ENCODE measurements at regions not wholly inside any gene's neighbourhood (a gene's known extent, or its start where the extent isn't known, plus 50 kb on each side); places are given as distances from the start of the nearest gene placed in this dataset.

GRCh38 chr20:10919396-10920140, 245.8 kb upstream of the JAG1 start:
- no peak overlapping the region for H3K27ac ChIP-seq (ENCODE audit: low read length)
- H3K4me2 ChIP-seq (ENCODE audit: low read depth, low read length) = no peak overlapping the region
- no peaks in the 10 kb centered on the region for H3K9me2 ChIP-seq (replicated peaks; ENCODE audit: insufficient read depth, low read length)
- H4K20me1 ChIP-seq (ENCODE audit: insufficient read depth, low read length) = no peaks in the 10 kb centered on the region
- no peak overlapping the region for H2AFZ ChIP-seq (ENCODE audit: low read length)
- TF ChIP-seq EZH2phosphoT487 (IDR thresholded peaks at IDR 0.05; ENCODE audit: low read length) = no peak
- no peaks in the 10 kb centered on the region for H3F3A ChIP-seq (ENCODE audit: insufficient read depth, low read length)
- H3K9me3 ChIP-seq (replicated peaks; ENCODE audit: insufficient read depth, low read length) = no peaks in the 10 kb centered on the region
- no peaks in the 10 kb centered on the region for H3K27me3 ChIP-seq (replicated peaks; ENCODE audit: insufficient read depth, low read length)
- H3K4me3 ChIP-seq (ENCODE audit: low read length) = no peak overlapping the region
- no peaks in the 10 kb centered on the region for H3K79me2 ChIP-seq (ENCODE audit: low read length)
- H3K9ac ChIP-seq (ENCODE audit: low read length) = no peak overlapping the region
- no peak for DNase-seq
- H3K36me3 ChIP-seq (replicated peaks; ENCODE audit: insufficient read depth, low read length) = no peaks in the 10 kb centered on the region
- no peaks in the 10 kb centered on the region for H3K4me1 ChIP-seq (ENCODE audit: low read length)

DNA sequence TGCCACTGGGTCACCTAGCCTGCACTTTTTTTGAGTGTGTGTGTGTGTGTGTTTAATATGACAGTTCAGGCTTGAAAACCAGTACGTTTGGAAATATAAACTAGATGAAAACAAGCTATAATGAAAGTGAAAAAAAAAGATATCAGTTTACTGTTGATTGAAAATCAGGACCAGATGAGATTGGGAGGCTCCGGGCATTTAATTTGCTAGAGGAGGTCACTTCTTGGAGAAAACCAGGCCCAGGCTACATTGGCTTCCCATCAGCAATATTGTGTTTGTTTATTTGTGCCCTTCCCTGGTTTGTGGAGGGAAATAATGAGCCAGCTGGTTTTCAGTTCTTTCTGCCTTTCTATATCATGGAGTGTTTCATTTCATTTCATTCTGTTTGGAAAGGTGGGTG, 246.6 kb upstream of the JAG1 start:
- H4K20me1 ChIP-seq (ENCODE audit: insufficient read depth, low read length) = no peaks in the 10 kb centered on the region
- no peaks in the 10 kb centered on the region for H3K9me3 ChIP-seq (replicated peaks; ENCODE audit: insufficient read depth, low read length)
- H3K9ac ChIP-seq (ENCODE audit: low read length) = no peak overlapping the region
- no peak overlapping the region for H3K27ac ChIP-seq (ENCODE audit: low read length)
- H3K4me2 ChIP-seq (ENCODE audit: low read depth, low read length) = no peak overlapping the region
- no peaks in the 10 kb centered on the region for H3K36me3 ChIP-seq (replicated peaks; ENCODE audit: insufficient read depth, low read length)
- H3K4me1 ChIP-seq (ENCODE audit: low read length) = no peaks in the 10 kb centered on the region
- no peak for TF ChIP-seq EZH2phosphoT487 (IDR thresholded peaks at IDR 0.05; ENCODE audit: low read length)
- TF ChIP-seq, protein P1, sequence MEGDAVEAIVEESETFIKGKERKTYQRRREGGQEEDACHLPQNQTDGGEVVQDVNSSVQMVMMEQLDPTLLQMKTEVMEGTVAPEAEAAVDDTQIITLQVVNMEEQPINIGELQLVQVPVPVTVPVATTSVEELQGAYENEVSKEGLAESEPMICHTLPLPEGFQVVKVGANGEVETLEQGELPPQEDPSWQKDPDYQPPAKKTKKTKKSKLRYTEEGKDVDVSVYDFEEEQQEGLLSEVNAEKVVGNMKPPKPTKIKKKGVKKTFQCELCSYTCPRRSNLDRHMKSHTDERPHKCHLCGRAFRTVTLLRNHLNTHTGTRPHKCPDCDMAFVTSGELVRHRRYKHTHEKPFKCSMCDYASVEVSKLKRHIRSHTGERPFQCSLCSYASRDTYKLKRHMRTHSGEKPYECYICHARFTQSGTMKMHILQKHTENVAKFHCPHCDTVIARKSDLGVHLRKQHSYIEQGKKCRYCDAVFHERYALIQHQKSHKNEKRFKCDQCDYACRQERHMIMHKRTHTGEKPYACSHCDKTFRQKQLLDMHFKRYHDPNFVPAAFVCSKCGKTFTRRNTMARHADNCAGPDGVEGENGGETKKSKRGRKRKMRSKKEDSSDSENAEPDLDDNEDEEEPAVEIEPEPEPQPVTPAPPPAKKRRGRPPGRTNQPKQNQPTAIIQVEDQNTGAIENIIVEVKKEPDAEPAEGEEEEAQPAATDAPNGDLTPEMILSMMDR (IDR thresholded peaks at IDR 0.05; ENCODE audit: low read length) = no peak
- no peak for TF ChIP-seq EZH2 (optimal IDR thresholded peaks at IDR 0.05; ENCODE audit: low read depth, low read length)
- no peaks in the 10 kb centered on the region for H3K27me3 ChIP-seq (replicated peaks; ENCODE audit: insufficient read depth, low read length)
- no peaks in the 10 kb centered on the region for H3F3A ChIP-seq (ENCODE audit: insufficient read depth, low read length)
- H3K79me2 ChIP-seq (ENCODE audit: low read length) = no peaks in the 10 kb centered on the region
- H2AFZ ChIP-seq (ENCODE audit: low read length) = no peak overlapping the region
- DNase-seq = no peak
- H3K9me2 ChIP-seq (replicated peaks; ENCODE audit: insufficient read depth, low read length) = no peaks in the 10 kb centered on the region
- H3K4me3 ChIP-seq (ENCODE audit: low read length) = no peak overlapping the region

- Histone ChIP-seq H3K4me1 (ENCODE audit: low read length) (no peaks in the 10 kb centered on the region), H3K9me2 (replicated peaks; ENCODE audit: insufficient read depth, low read length) (no peaks in the 10 kb centered on the region), H3K4me2 (ENCODE audit: low read depth, low read length) (no peak overlapping the region), H3K27ac (ENCODE audit: low read length) (no peak overlapping the region), H2AFZ (ENCODE audit: low read length) (no peak overlapping the region), H3F3A (ENCODE audit: insufficient read depth, low read length) (no peaks in the 10 kb centered on the region), H3K9ac (ENCODE audit: low read length) (no peak overlapping the region), H3K9me3 (replicated peaks; ENCODE audit: insufficient read depth, low read length) (no peaks in the 10 kb centered on the region), H4K20me1 (ENCODE audit: insufficient read depth, low read length) (no peaks in the 10 kb centered on the region), H3K27me3 (replicated peaks; ENCODE audit: insufficient read depth, low read length) (no peaks in the 10 kb centered on the region), H3K4me3 (ENCODE audit: low read length) (no peak overlapping the region), H3K79me2 (ENCODE audit: low read length) (no peaks in the 10 kb centered on the region), H3K36me3 (replicated peaks; ENCODE audit: insufficient read depth, low read length) (no peaks in the 10 kb centered on the region)
- no peak for DNase-seq
- no peak for TF ChIP-seq EZH2phosphoT487 (IDR thresholded peaks at IDR 0.05; ENCODE audit: low read length)
Observed at GRCh38 chr20:10921491-10922010, 247.8 kb upstream of the JAG1 start.

DNA sequence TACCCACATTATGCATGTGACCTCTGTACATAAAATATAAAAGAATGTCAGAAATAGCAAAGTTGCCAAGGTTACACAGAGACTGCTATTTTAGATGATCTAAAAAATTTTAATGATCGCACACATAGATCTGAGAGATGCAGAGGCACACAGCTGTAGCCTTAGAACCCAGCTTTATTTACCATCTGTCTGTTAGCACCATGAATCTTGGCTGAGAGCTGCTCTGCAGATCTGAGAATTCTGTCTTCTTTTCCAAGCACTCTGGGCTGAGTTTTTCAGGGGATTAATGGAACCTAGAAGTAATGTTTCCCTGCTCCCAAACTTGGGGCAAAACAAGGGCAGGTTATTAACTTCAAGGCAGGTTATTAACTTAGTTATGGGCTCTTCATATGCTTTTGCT, 248.7 kb upstream of the JAG1 start:
- Histone ChIP-seq H3K79me2 (ENCODE audit: low read length) (no peaks in the 10 kb centered on the region), H2AFZ (ENCODE audit: low read length) (no peak overlapping the region), H3K9ac (ENCODE audit: low read length) (no peak overlapping the region), H3K4me1 (ENCODE audit: low read length) (no peaks in the 10 kb centered on the region), H4K20me1 (ENCODE audit: insufficient read depth, low read length) (no peaks in the 10 kb centered on the region), H3K36me3 (replicated peaks; ENCODE audit: insufficient read depth, low read length) (no peaks in the 10 kb centered on the region), H3K27me3 (replicated peaks; ENCODE audit: insufficient read depth, low read length) (no peaks in the 10 kb centered on the region), H3K4me3 (ENCODE audit: low read length) (no peak overlapping the region), H3K4me2 (ENCODE audit: low read depth, low read length) (no peak overlapping the region), H3K9me3 (replicated peaks; ENCODE audit: insufficient read depth, low read length) (no peaks in the 10 kb centered on the region), H3F3A (ENCODE audit: insufficient read depth, low read length) (no peaks in the 10 kb centered on the region), H3K27ac (ENCODE audit: low read length) (no peak overlapping the region), H3K9me2 (replicated peaks; ENCODE audit: insufficient read depth, low read length) (no peaks in the 10 kb centered on the region)
- no peak for DNase-seq
- TF ChIP-seq, protein P1 (IDR thresholded peaks at IDR 0.05; ENCODE audit: low read length) = no peak
- TF ChIP-seq EZH2 (optimal IDR thresholded peaks at IDR 0.05; ENCODE audit: low read depth, low read length) (no peak), EZH2phosphoT487 (IDR thresholded peaks at IDR 0.05; ENCODE audit: low read length) (no peak)
